IPS-18a (cell line): ENCODE measurements at regions not wholly inside any gene's neighbourhood (a gene's known extent, or its start where the extent isn't known, plus 50 kb on each side); places are given as distances from the start of the nearest gene placed in this dataset.

Experiments
- H3K27ac ChIP-seq: one replicate; pipeline ENCODE4 v1.5.1; 2013; ENCODE audit warnings: low read length
- H3K27me3 ChIP-seq: one replicate; pipeline ENCODE4 v1.6.1; 2013; ENCODE audit warnings: mild to moderate bottlenecking, low read length; ENCODE audit not compliant: control insufficient read depth, insufficient read depth
- H3K36me3 ChIP-seq: one replicate; pipeline ENCODE4 v1.6.1; 2013; ENCODE audit warnings: low read depth, low read length; ENCODE audit not compliant: control insufficient read depth
- H3K4me1 ChIP-seq: one replicate; pipeline ENCODE4 v1.6.1; 2013; ENCODE audit warnings: low read depth, low read length; ENCODE audit not compliant: control insufficient read depth
- H3K4me3 ChIP-seq: one replicate; pipeline ENCODE4 v1.5.1; 2013; ENCODE audit warnings: low read length
- H3K9ac ChIP-seq: one replicate; pipeline ENCODE4 v1.6.1; 2013; ENCODE audit warnings: mild to moderate bottlenecking, low read length, moderate library complexity
- H3K9me3 ChIP-seq: one replicate; pipeline ENCODE4 v1.6.1; 2013; ENCODE audit warnings: low read depth, low read length; ENCODE audit not compliant: control insufficient read depth

- Histone ChIP-seq H3K27me3 (no peaks in the 10 kb centered on the region), H3K4me1 (no peaks in the 10 kb centered on the region), H3K9me3 (no peaks in the 10 kb centered on the region), H3K9ac (no peak overlapping the region), H3K36me3 (no peaks in the 10 kb centered on the region), H3K4me3 (no peak overlapping the region), H3K27ac (no peak overlapping the region)
Measured at GRCh38 chr9:79446523-79447307, 125.0 kb upstream of the TLE4 start.

- H3K4me3 ChIP-seq = no peak overlapping the region
Measured at GRCh38 chr9:79447308-79447605, 124.5 kb upstream of the TLE4 start.

GRCh38 chr9:79447762-79448161, 124.0 kb upstream of the TLE4 start:
- Histone ChIP-seq H3K9me3 (peaks cover 5% of the 10 kb centered on the region), H3K9ac (no peak overlapping the region), H3K27ac (no peak overlapping the region), H3K27me3 (no peaks in the 10 kb centered on the region), H3K4me3 (no peak overlapping the region), H3K4me1 (no peaks in the 10 kb centered on the region), H3K36me3 (no peaks in the 10 kb centered on the region)

More at GRCh38 chr9:79447308-79447605, 124.5 kb upstream of the TLE4 start:
- no peak overlapping the region for H3K9ac ChIP-seq
- no peaks in the 10 kb centered on the region for H3K4me1 ChIP-seq
- peaks cover 2% of the 10 kb centered on the region for H3K9me3 ChIP-seq
- no peaks in the 10 kb centered on the region for H3K27me3 ChIP-seq
- no peak overlapping the region for H3K27ac ChIP-seq
- H3K36me3 ChIP-seq = no peaks in the 10 kb centered on the region

GRCh38 chr9:79452265-79452664, 119.5 kb upstream of the TLE4 start:
- Histone ChIP-seq H3K9me3 (peaks cover 5% of the 10 kb centered on the region), H3K4me1 (no peaks in the 10 kb centered on the region)

GRCh38 chr9:79461712-79462111, 110.1 kb upstream of the TLE4 start:
- Histone ChIP-seq H3K9ac (no peak overlapping the region), H3K36me3 (no peaks in the 10 kb centered on the region), H3K27me3 (no peaks in the 10 kb centered on the region), H3K9me3 (no peaks in the 10 kb centered on the region), H3K27ac (no peak overlapping the region), H3K4me3 (no peak overlapping the region), H3K4me1 (no peaks in the 10 kb centered on the region)

More at GRCh38 chr9:79452265-79452664, 119.5 kb upstream of the TLE4 start:
- H3K4me3 ChIP-seq = no peak overlapping the region
- no peaks in the 10 kb centered on the region for H3K36me3 ChIP-seq
- H3K9ac ChIP-seq = no peak overlapping the region
- no peak overlapping the region for H3K27ac ChIP-seq
- no peaks in the 10 kb centered on the region for H3K27me3 ChIP-seq

- H3K4me1 ChIP-seq = no peaks in the 10 kb centered on the region
- no peak overlapping the region for H3K9ac ChIP-seq
- H3K36me3 ChIP-seq = no peaks in the 10 kb centered on the region
- H3K9me3 ChIP-seq = no peaks in the 10 kb centered on the region
- H3K4me3 ChIP-seq = no peak overlapping the region
- no peaks in the 10 kb centered on the region for H3K27me3 ChIP-seq
- H3K27ac ChIP-seq = no peak overlapping the region
Measured at GRCh38 chr9:79465156-79465555, 106.6 kb upstream of the TLE4 start.

- Histone ChIP-seq H3K27ac (no peak overlapping the region), H3K4me1 (no peaks in the 10 kb centered on the region), H3K4me3 (no peak overlapping the region), H3K36me3 (no peaks in the 10 kb centered on the region), H3K9me3 (no peaks in the 10 kb centered on the region), H3K9ac (no peak overlapping the region), H3K27me3 (no peaks in the 10 kb centered on the region)
Measured at GRCh38 chr9:79469164-79469563, 102.6 kb upstream of the TLE4 start.

- H3K36me3 ChIP-seq = no peaks in the 10 kb centered on the region
- no peaks in the 10 kb centered on the region for H3K27me3 ChIP-seq
- no peak overlapping the region for H3K4me3 ChIP-seq
- H3K27ac ChIP-seq = no peak overlapping the region
- no peak overlapping the region for H3K9ac ChIP-seq
- no peaks in the 10 kb centered on the region for H3K4me1 ChIP-seq
- no peaks in the 10 kb centered on the region for H3K9me3 ChIP-seq
Measured at GRCh38 chr9:79470954-79471353, 100.8 kb upstream of the TLE4 start.

GRCh38 chr9:79471580-79472543, 99.9 kb upstream of the TLE4 start:
- Histone ChIP-seq H3K9ac (no peak overlapping the region), H3K4me1 (no peaks in the 10 kb centered on the region), H3K27ac (no peak overlapping the region), H3K36me3 (no peaks in the 10 kb centered on the region), H3K4me3 (no peak overlapping the region), H3K27me3 (no peaks in the 10 kb centered on the region), H3K9me3 (no peaks in the 10 kb centered on the region)

GRCh38 chr9:79473704-79474103, 98.1 kb upstream of the TLE4 start:
- Histone ChIP-seq H3K27me3 (no peaks in the 10 kb centered on the region), H3K4me3 (no peak overlapping the region), H3K27ac (no peak overlapping the region), H3K4me1 (no peaks in the 10 kb centered on the region), H3K9ac (no peak overlapping the region), H3K36me3 (no peaks in the 10 kb centered on the region), H3K9me3 (no peaks in the 10 kb centered on the region)

- H3K4me1 ChIP-seq = peaks cover 4% of the 10 kb centered on the region
- no peaks in the 10 kb centered on the region for H3K27me3 ChIP-seq
- H3K4me3 ChIP-seq = no peak overlapping the region
- H3K27ac ChIP-seq = no peak overlapping the region
- no peaks in the 10 kb centered on the region for H3K9me3 ChIP-seq
- no peaks in the 10 kb centered on the region for H3K36me3 ChIP-seq
- H3K9ac ChIP-seq = no peak overlapping the region
Measured at GRCh38 chr9:79477241-79477840, 94.4 kb upstream of the TLE4 start.
